Astrocyte of the spinal cord (primary cell): ENCODE measurements at regions not wholly inside any gene's neighbourhood (a gene's known extent, or its start where the extent isn't known, plus 50 kb on each side); places are given as distances from the start of the nearest gene placed in this dataset.

Experiments
- DNase-seq: peaks from one replicate; pipeline ENCODE4 v3.0.0; 2011; ENCODE audit warnings: low read depth, low spot score
- H3K4me3 ChIP-seq: 2 replicates; pipeline ENCODE4 v1.5.1; 2011; ENCODE audit warnings: low read depth, mild to moderate bottlenecking, low read length, moderate library complexity
- CTCF ChIP-seq: IDR thresholded peaks from 2 replicates; pipeline ENCODE4 v1.5.1; 2012; ENCODE audit warnings: low read depth, mild to moderate bottlenecking, low read length, inconsistent platforms
- in situ Hi-C: cut with HindIII; loops from 2 replicates; pipeline ENCODE4 v1.10.0; 2017; ENCODE audit warnings: low sequenced_read_pairs

DNA sequence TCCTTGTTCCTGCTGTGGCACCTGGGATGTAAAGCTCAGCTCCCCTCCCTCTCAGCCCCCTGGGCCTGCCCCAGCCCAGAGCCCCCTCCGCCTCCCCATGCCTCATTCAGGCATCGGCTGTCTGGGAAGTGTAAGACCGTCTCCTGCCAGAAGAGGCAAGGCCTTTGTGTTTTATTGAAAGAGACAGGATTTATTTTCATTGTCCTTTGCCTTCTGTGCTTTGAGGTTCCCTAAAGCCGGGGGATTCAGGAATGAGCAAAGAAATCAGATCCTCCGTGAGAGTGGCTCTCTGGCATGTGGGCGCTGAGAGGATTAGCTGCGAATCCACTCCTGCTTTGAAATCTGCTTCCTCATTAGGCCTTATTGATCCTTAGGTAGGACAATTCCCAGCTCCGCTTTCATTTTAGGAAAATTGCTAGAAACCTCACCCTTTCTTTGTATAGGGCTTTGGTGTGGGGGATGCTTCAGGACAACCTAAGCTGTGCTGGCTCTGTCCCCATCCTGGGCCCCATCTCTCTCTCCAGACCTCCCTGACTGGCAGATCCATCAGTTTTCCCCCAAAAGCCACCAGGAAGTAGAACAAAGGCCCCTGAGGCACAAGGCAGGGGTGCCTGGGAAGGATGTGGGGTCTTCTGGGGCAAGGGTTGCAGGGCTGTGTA is 211.5 kb upstream of the TNRC6C start:
- no peak overlapping the region for H3K4me3 ChIP-seq
- no peak for TF ChIP-seq CTCF
- in situ Hi-C loops, result no loop called here
- no peak for DNase-seq

GRCh38 chr17:77748436-77748835 is 210.1 kb upstream of the TNRC6C start:
- in situ Hi-C loops, result no loop called here
- H3K4me3 ChIP-seq, result no peak overlapping the region

GRCh38 chr17:77749321-77749751 is 209.2 kb upstream of the TNRC6C start:
- DNase-seq, result no peak
- no peak overlapping the region for H3K4me3 ChIP-seq
- in situ Hi-C loops, result no loop called here
- TF ChIP-seq CTCF, result no peak

More at GRCh38 chr17:77748436-77748835, 210.1 kb upstream of the TNRC6C start:
- TF ChIP-seq CTCF, result no peak
- no peak for DNase-seq

DNA sequence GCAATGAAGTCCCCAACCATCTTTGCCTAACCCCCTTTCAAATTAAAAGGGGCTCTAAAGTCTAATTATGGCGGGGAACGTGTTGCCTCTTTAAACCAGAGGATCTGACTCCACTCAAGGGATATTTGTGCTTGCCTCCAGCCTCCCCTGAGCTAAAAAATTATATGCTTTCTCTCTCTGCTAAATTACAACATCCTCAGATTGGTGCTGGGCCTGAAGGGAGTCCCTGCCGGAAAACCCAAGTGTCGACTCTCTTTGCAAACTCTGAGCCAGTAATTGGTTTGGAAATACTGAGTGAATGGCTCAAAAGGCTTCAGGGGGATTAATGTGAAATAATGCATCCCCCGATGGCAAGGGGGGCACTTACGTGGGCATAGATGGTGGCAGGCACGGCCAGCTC is 208.5 kb upstream of the TNRC6C start:
- in situ Hi-C loops, result no loop called here
- DNase-seq, result no peak
- no peak overlapping the region for H3K4me3 ChIP-seq
- TF ChIP-seq CTCF, result no peak

DNA sequence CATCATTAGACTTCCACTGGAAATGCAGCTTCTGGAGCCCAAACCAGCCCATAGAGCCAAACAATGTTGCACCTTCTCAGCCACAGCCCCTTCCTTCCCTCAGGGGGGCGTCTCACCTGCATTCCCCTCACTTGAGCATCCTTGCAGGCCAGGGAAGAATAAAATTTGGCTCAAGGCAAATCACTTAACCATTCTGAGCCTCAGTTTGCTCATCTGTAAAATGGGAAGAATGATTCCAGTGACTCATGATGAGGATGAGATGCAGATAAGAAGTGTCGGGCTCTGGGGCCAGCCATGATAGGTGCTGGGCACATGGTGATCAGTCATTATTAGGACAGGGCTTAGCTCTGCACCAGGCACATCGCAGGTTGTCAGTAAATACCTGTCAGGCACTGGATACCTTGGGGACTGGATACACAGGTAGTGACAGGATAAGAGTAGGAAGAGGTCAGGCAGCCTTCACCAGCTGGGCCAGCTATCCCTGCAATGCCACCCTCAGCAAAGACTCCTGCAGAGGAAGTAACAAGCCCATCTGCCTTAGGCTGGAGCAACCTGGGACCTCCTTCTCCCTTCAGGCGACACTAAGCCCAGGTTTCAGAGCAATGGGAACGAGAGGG is 208.0 kb upstream of the TNRC6C start:
- in situ Hi-C loops, result no loop called here
- no peak overlapping the region for H3K4me3 ChIP-seq
- no peak for TF ChIP-seq CTCF
- no peak for DNase-seq

DNA sequence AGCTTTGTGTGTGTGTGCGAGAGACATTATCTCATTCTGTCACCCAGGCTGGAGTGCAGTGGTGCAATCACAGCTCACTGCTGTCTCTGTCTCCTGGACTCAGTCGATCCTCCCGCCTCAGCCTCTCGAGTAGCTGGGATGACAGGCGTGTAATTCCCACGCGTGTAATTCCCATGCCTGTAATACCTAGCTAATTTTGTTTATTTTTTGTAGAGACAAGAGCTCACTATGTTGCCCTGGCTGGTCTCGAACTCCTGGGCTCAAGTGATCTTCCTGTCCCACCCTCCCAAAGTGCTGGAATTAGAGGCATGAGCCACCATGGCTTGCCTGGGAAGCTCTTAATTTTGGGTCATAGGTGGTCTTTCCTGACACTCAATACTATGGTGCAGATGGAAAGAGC is 205.3 kb upstream of the TNRC6C start:
- no peak for DNase-seq
- in situ Hi-C loops, result no loop called here
- no peak overlapping the region for H3K4me3 ChIP-seq
- no peak for TF ChIP-seq CTCF
